ENCODE measurements at regions not wholly inside any gene's neighbourhood (a gene's known extent, or its start where the extent isn't known, plus 50 kb on each side); places are given as distances from the start of the nearest gene placed in this dataset.

- TF ChIP-seq TEAD4 (IDR thresholded peaks at IDR 0.05; ENCODE audit: borderline replicate concordance, insufficient read depth) (no peak), USF2 (IDR thresholded peaks at IDR 0.05; ENCODE audit: borderline replicate concordance, low read depth, low read length) (no peak), CTCF (IDR thresholded peaks at IDR 0.05) (no peak), FOXJ3 (CRISPR knock-in tag; IDR thresholded peaks at IDR 0.05) (no peak), SMC3 (IDR thresholded peaks at IDR 0.05; ENCODE audit: low read depth, low read length) (no peak), REST (IDR thresholded peaks at IDR 0.05; ENCODE audit: low read depth, low read length) (no peak), CHD2 (IDR thresholded peaks at IDR 0.05; ENCODE audit: low read length, partially characterized antibody) (no peak), RFX5 (IDR thresholded peaks at IDR 0.05; ENCODE audit: low read length) (no peak), RAD21 (IDR thresholded peaks at IDR 0.05; ENCODE audit: low read length) (no peak), EP300 (IDR thresholded peaks at IDR 0.05; ENCODE audit: borderline replicate concordance in 1 of 2, low read depth in 1 of 2, low read length in 1 of 2) (no peak), GATA2 (CRISPR knock-in tag; IDR thresholded peaks at IDR 0.05) (no peak)
Observed at GRCh38 chr16:60989592-60989991, 1046.6 kb downstream of the CDH8 start.

All from SK-N-SH (cell line).